Lower leg skin (tissue), 4 donors: ENCODE measurements at regions not wholly inside any gene's neighbourhood (a gene's known extent, or its start where the extent isn't known, plus 50 kb on each side); places are given as distances from the start of the nearest gene placed in this dataset.

ENCODE experiments used
- DNase-seq, 2 donors: peaks; one replicate each; pipeline ENCODE4 v3.0.0-alpha.2; 2019; ENCODE audit warnings: low spot score in 2 of 2
- H3K4me3 ChIP-seq: fragments of 200-600 bp; sonication (generic); 2 replicates; pipeline ENCODE4 v1.5.1; 2017; ENCODE audit warnings: mild to moderate bottlenecking, low read depth; ENCODE audit not compliant: poor library complexity, severe bottlenecking
- CTCF ChIP-seq, 3 donors: fragments of 450-650 bp; IDR thresholded peaks; one replicate each; pipeline ENCODE4 v1.5.1; 2016; ENCODE audit warnings: antibody characterized with exemption in 3 of 3, mild to moderate bottlenecking in 3 of 3, moderate library complexity in 2 of 3
- POLR2A ChIP-seq, 2 donors: fragments of 450-650 bp; IDR thresholded peaks; one replicate each; pipeline ENCODE4 v1.6.1; 2016 to 2017; ENCODE audit warnings: antibody characterized with exemption in 2 of 2, mild to moderate bottlenecking in 1 of 2, moderate library complexity in 1 of 2
- WGBS, 2 donors: methylation state at CpG; one replicate each; pipeline ENCODE4 v1.1.5; 2018; 5-methylcytosine and 5-hydroxymethylcytosine counted together
- intact Hi-C: fragments of 100-400 bp; cut with DNase I; formaldehyde crosslinking; loops from one replicate; pipeline ENCODE4 v1.15.0; 2023; ENCODE audit warnings: low total_unique reads

- WGBS, 2 donors = 72 to 86% methylated on average over 3 of the region's 3 CpGs
- no peak for DNase-seq
- TF ChIP-seq CTCF (IDR thresholded peaks at IDR 0.05) (no peak), POLR2A (IDR thresholded peaks at IDR 0.05) (no peak)
- intact Hi-C loops = no loop called here
- H3K4me3 ChIP-seq = no peak overlapping the region
Measured at GRCh38 chr14:76638841-76639240, 122.4 kb upstream of the VASH1 start.

GRCh38 chr14:76639606-76640229 lies 121.5 kb upstream of the VASH1 start:
- no peak overlapping the region for H3K4me3 ChIP-seq
- WGBS, 2 donors = 82 to 90% methylated on average over 5 of the region's 6 CpGs
- intact Hi-C loops = no loop called here
- peak in 1 of 2 donors; percentile 9 for DNase-seq
- TF ChIP-seq CTCF (IDR thresholded peaks at IDR 0.05) (no peak), POLR2A (IDR thresholded peaks at IDR 0.05) (no peak)

DNA sequence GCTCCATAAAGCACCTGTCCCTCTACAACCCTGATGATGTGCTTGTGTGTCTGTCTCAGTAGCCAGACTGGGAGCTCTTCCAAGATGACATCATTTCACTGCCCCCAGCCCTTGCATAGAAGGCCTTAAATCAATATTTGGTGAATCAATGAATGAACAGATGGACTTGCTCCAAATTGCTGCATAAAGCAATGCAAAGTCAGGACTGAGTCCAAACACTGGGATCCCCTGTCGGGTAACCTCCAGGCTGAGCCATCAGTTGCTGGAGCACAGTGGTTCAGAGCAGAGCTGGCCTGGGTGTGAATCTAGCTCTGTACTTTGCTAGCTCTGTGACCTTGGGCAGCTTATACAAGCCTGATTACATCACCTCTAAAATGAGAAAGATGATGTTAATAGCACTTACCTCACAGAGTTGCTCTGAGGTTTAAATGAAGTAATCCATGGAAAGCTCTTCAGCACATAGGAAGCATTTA lies 120.3 kb upstream of the VASH1 start:
- TF ChIP-seq POLR2A (IDR thresholded peaks at IDR 0.05) (no peak), CTCF (IDR thresholded peaks at IDR 0.05) (no peak)
- DNase-seq = peak in 1 of 2 donors; percentile 20
- 61 to 73% methylated on average over 1 of the region's 1 CpG for WGBS, 2 donors
- intact Hi-C loops = no loop called here
- H3K4me3 ChIP-seq = no peak overlapping the region

DNA sequence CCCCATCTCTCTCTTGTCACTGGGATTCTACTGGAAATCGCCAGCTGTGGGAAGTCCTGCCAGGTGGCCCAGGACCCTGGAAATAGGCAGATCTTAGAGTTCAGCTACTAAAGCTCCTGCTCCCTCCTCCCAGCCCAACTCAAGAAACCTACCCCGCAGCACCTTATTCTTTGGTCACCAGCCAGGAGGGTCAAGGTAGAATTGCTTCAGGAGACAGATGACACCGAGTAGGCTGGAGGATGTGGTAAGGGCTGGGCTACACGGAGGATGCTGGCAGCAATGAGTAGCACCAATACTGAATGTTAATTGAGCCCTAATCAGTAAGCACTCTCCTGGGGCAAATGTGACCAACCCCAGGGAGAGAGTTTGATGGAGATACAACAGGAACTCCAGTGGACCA lies 119.7 kb upstream of the VASH1 start:
- TF ChIP-seq POLR2A (IDR thresholded peaks at IDR 0.05) (no peak), CTCF (IDR thresholded peaks at IDR 0.05) (no peak)
- WGBS, 2 donors = 61 to 70% methylated on average over 4 of the region's 4 CpGs
- intact Hi-C loops = no loop called here
- H3K4me3 ChIP-seq = no peak overlapping the region
- DNase-seq = peak in 1 of 2 donors; percentile 68

GRCh38 chr14:76643887-76644286 lies 117.4 kb upstream of the VASH1 start:
- no peak for TF ChIP-seq POLR2A (IDR thresholded peaks at IDR 0.05)
- no peak for TF ChIP-seq CTCF (IDR thresholded peaks at IDR 0.05)
- 53 to 61% methylated on average over 6 of the region's 6 CpGs for WGBS, 2 donors
- DNase-seq = no peak
- no peak overlapping the region for H3K4me3 ChIP-seq
- intact Hi-C loops = no loop called here
